ENCODE measurements at regions not wholly inside any gene's neighbourhood (a gene's known extent, or its start where the extent isn't known, plus 50 kb on each side); places are given as distances from the start of the nearest gene placed in this dataset.

- H3K36me3 ChIP-seq (ENCODE audit: control insufficient read depth in 2 of 3, insufficient read depth in 3 of 3, low read length in 3 of 3): no peaks in the 10 kb centered on the region
- no peak for FAIRE-seq
Measured at GRCh38 chr4:164212714-164213113, 541.2 kb upstream of the SMIM31 start.

GRCh38 chr4:164215113-164215741 is 538.7 kb upstream of the SMIM31 start:
- TF ChIP-seq CTCF (IDR thresholded peaks at IDR 0.05; ENCODE audit: borderline replicate concordance, extremely low read depth, insufficient read depth): no peak
- Histone ChIP-seq H3K36me3 (ENCODE audit: control insufficient read depth in 2 of 3, insufficient read depth in 3 of 3, low read length in 3 of 3) (no peaks in the 10 kb centered on the region), H3K27ac (ENCODE audit: low read depth in 2 of 2, low read length in 2 of 2) (no peak overlapping the region), H3K4me1 (ENCODE audit: control insufficient read depth in 2 of 3, insufficient read depth in 2 of 3, low read depth in 1 of 3, low read length in 3 of 3) (no peaks in the 10 kb centered on the region), H3K27me3 (ENCODE audit: control insufficient read depth, insufficient read depth, low read length) (no peaks in the 10 kb centered on the region), H3K9ac (ENCODE audit: low read length in 3 of 3) (no peak overlapping the region), H3K9me3 (ENCODE audit: control insufficient read depth in 2 of 3, insufficient read depth in 1 of 3, low read length in 3 of 3) (no peaks in the 10 kb centered on the region), H3K4me3 (ENCODE audit: low read length in 3 of 3) (no peak overlapping the region)
- FAIRE-seq: no peak
- no peak for DNase-seq
- intact Hi-C loops (cut with DNase I): no loop called here

More at GRCh38 chr4:164212714-164213113, 541.2 kb upstream of the SMIM31 start:
- H3K27me3 ChIP-seq (ENCODE audit: control insufficient read depth, insufficient read depth, low read length): no peaks in the 10 kb centered on the region
- H3K4me3 ChIP-seq (ENCODE audit: low read length in 3 of 3): no peak overlapping the region
- no peaks in the 10 kb centered on the region for H3K4me1 ChIP-seq (ENCODE audit: control insufficient read depth in 2 of 3, insufficient read depth in 2 of 3, low read depth in 1 of 3, low read length in 3 of 3)
- no peak for DNase-seq
- H3K9me3 ChIP-seq (ENCODE audit: control insufficient read depth in 2 of 3, insufficient read depth in 1 of 3, low read length in 3 of 3): no peaks in the 10 kb centered on the region
- no peak overlapping the region for H3K9ac ChIP-seq (ENCODE audit: low read length in 3 of 3)
- no peak for TF ChIP-seq CTCF (IDR thresholded peaks at IDR 0.05; ENCODE audit: borderline replicate concordance, extremely low read depth, insufficient read depth)
- intact Hi-C loops (cut with DNase I): no loop called here
- H3K27ac ChIP-seq (ENCODE audit: low read depth in 2 of 2, low read length in 2 of 2): no peak overlapping the region

- Histone ChIP-seq H3K4me3 (ENCODE audit: low read length in 3 of 3) (no peak overlapping the region), H3K4me1 (ENCODE audit: control insufficient read depth in 2 of 3, insufficient read depth in 2 of 3, low read depth in 1 of 3, low read length in 3 of 3) (no peaks in the 10 kb centered on the region), H3K9me3 (ENCODE audit: control insufficient read depth in 2 of 3, insufficient read depth in 1 of 3, low read length in 3 of 3) (peaks cover 0 to 2% (median 0%) of the 10 kb centered on the region in 3 donors), H3K36me3 (ENCODE audit: control insufficient read depth in 2 of 3, insufficient read depth in 3 of 3, low read length in 3 of 3) (no peaks in the 10 kb centered on the region), H3K27ac (ENCODE audit: low read depth in 2 of 2, low read length in 2 of 2) (no peak overlapping the region), H3K9ac (ENCODE audit: low read length in 3 of 3) (no peak overlapping the region), H3K27me3 (ENCODE audit: control insufficient read depth, insufficient read depth, low read length) (no peaks in the 10 kb centered on the region)
- TF ChIP-seq CTCF (IDR thresholded peaks at IDR 0.05; ENCODE audit: borderline replicate concordance, extremely low read depth, insufficient read depth): no peak
- no peak for FAIRE-seq
- no peak for DNase-seq
- intact Hi-C loops (cut with DNase I): no loop called here
Measured at GRCh38 chr4:164221631-164222030, 532.3 kb upstream of the SMIM31 start.

- Histone ChIP-seq H3K36me3 (ENCODE audit: control insufficient read depth in 2 of 3, insufficient read depth in 3 of 3, low read length in 3 of 3) (no peaks in the 10 kb centered on the region), H3K27me3 (ENCODE audit: control insufficient read depth, insufficient read depth, low read length) (no peaks in the 10 kb centered on the region), H3K9me3 (ENCODE audit: control insufficient read depth in 2 of 3, insufficient read depth in 1 of 3, low read length in 3 of 3) (peaks cover 0 to 2% (median 0%) of the 10 kb centered on the region in 3 donors), H3K9ac (ENCODE audit: low read length in 3 of 3) (no peak overlapping the region), H3K27ac (ENCODE audit: low read depth in 2 of 2, low read length in 2 of 2) (no peak overlapping the region), H3K4me1 (ENCODE audit: control insufficient read depth in 2 of 3, insufficient read depth in 2 of 3, low read depth in 1 of 3, low read length in 3 of 3) (no peaks in the 10 kb centered on the region), H3K4me3 (ENCODE audit: low read length in 3 of 3) (no peak overlapping the region)
- FAIRE-seq (no peak), DNase-seq (no peak)
- TF ChIP-seq CTCF (IDR thresholded peaks at IDR 0.05; ENCODE audit: borderline replicate concordance, extremely low read depth, insufficient read depth): no peak
- intact Hi-C loops (cut with DNase I): no loop called here
Measured at GRCh38 chr4:164224871-164225270, 529.1 kb upstream of the SMIM31 start.
